SK-N-DZ (cell line): ENCODE measurements at regions not wholly inside any gene's neighbourhood (a gene's known extent, or its start where the extent isn't known, plus 50 kb on each side); places are given as distances from the start of the nearest gene placed in this dataset.

Experiments used
- DNase-seq: peaks from one replicate; pipeline ENCODE4 v3.0.0-alpha.2; 2015; ENCODE audit warnings: low spot score
- small RNA-seq, 2 experiments: library from RNA; depleted of rRNA; stranded (forward); fragments of <200 nt; gene quantifications; one replicate each; pipeline ENCODE3, GENCODE V24; 2014

DNA sequence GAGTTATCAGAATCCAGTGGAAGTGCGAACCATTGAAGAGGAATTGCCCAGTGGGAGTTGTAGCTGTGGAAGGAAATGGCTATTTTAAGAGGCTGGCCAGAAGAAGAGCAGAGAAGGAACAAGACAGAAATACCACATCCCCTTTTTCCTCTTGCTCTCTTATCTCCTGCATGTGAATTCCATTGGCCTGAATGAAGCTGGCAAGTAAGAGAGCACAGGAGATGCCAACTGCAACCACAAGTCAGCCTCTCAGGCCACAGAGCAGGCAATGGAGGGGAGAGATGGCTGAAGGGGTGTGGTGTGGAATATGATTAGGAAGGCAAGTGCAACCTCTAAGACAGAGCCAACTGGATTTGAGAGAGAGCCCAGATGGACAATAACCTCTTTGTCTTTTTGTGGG, 362.7 kb upstream of the IMPG1 start:
- no peak for DNase-seq

- DNase-seq: no peak
These were observed 350.2 kb upstream of the IMPG1 start for GRCh38 chr6:76422511-76423213.

DNA sequence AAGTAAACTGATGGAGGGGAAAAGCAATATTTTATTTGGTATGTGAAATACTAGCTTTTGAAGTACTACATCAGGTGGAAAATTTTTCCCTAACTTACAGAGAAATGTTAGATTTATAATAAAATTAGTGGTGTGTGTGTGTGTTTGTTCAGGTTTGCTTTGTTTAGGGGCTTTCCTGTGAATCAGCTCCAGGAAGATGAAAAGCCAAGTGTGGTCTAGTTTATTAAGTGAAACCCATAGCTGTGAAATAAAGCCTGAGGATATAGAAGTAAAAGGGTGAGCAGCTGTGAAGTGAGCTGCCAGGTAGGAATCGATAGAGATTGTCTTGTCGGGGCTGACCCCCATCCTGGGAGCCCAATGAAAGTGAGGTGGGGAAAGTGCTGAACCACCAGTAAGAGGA, 347.6 kb upstream of the IMPG1 start:
- DNase-seq: no peak

DNA sequence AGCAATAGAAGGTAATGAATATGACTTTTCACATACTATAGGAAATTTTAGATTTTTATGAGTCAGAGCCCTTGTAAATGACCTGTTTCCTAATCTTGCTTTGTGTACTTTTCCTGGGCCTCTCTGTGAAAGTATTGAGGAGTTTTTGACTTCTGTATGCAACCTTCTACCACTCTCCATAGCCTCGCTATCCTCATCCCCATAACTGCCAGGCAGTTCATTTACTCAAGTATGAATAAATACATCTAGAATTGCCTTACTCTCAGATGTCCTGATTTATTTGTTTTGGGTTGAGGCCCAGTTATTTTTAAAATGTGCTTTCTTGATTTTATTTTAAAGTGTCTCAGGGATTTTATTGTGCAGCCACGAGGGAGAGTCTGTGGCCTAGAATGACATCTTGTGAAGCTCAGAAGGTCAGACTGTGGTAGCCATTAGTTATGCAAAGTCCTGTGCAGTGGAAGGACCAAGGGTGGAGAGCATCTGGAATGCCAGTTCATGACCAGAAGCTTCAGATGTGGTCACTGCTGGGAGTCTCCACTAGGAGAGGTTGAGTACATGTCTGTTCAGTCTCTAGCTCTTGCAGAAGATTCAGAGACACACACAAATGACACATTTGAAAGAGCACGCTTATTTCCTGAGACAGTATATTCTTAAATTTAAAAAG, 346.2 kb upstream of the IMPG1 start:
- DNase-seq: no peak

DNA sequence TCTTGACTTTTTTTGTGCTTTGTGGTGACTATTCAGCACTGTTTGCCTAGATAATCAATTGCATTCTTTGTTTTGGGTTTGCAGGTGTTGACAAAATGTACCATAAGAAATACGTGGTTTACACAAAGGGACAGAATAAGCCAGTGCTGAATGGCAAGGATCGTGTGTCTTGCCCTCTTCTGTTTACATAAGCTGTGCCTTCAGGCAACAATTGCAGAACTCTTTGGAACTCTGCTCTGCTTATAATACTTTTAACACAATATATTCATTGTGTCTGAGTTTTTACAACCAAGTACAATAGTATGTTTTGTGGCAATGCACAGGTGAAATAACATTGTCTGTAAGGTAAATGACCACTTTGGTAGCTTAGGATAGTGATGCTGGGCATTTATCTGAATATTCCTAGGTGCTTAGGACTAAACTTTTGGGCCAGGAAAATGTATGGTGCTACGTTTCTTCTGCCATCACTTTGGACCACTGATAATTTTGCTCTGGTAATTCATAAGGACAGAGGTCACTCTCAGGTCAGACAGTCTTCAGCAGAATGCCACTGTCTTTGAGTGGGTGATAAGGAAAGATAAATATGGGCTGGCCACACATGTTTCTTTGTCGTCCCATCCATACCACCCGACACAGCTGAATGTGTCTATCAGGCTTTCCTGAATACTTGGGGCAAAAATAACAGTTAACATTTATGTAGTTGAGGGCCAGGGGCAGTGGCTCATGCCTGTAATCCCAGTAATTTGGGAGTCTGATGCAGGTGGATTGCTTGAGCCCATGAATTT, 344.6 kb upstream of the IMPG1 start:
- no peak for DNase-seq

- no peak for DNase-seq
These were observed 330.6 kb upstream of the IMPG1 start for GRCh38 chr6:76403064-76403463.

DNA sequence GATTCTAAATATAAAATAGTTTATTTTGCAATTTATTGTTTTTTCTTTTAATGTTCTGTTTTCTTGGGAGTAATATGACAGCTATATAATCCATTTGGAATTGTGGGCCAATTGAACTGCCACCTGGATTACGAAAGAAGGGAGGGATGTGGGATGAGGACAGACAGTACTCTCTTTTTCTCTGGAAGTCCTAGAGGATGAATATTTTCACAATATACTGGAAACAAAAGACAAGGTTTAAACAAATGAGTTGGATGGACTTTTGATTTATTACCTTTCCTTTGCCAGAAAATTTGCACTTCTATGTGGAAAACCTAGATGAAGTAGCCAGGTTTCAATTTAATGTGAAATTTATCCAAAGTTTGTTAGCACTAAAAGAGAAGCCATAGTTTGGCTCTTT, 325.5 kb upstream of the IMPG1 start:
- DNase-seq: no peak

GRCh38 chr6:76382201-76382600, 309.7 kb upstream of the IMPG1 start:
- DNase-seq: no peak

DNA sequence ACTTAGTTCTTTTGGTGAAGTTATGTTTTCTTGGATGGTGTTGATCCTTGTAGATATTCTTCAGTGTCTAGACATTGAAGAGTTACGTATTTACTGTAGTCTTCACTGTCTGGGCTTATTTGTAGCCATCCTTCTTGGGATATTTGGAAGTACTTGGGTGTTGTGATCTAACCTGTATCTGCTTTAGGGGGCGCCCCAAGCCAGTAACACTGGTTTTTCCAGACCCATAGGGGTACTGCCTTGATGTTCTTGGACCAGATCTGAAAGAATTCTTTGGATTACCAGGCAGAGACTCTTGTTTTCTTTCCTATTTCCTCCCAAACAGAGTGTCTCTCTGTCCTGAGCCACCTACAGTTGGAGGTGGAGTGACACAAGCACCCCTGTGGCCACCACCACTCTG, 309.1 kb upstream of the IMPG1 start:
- no peak for DNase-seq

- no peak for DNase-seq
These were observed 278.8 kb upstream of the IMPG1 start for GRCh38 chr6:76351275-76351674.

DNA sequence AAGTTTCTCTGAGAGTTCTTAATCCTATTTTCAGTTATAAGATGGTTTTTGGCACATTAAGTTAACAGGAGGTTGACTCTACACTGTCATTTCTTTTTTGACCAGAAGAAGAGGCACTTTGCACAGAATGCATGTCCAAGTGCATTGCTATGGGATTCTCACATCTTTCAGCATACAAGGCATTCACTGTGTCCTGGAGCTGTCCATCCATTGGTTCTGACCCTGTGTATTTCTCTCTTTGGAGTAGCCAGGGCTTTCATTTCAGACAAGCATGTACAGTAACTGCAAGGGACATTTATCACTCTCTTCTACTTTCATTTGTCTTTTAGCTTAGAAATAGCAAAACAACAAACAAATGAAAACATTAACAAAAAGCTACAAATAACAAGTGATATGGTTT, 275.1 kb upstream of the IMPG1 start:
- no peak for DNase-seq

DNA sequence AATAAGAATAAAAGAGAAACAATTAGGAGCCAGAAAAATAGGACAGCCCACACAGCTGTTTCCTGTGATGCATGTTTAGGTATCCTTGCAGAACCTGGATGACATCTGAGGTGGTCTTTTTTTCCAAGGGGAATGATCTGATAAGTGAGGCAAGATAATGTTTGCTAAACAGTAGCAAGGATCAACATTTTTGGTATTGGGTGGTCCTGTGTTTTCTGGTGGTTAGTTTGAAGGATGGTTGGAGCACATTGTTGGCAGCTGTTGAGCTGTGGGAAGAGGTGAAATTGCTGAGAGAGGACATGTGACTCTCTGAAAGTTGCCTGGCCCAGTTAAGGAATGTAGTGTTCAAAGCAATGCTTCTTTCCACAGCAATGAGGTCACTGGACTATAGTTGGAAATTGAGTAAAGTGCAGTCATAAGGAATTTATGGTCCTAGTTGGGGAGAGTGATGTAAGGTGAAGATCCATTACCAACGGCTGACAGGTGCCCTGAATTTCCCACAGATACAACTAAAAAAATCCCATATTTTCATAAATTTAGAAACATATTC, 270.2 kb upstream of the IMPG1 start:
- DNase-seq: no peak

- no peak for DNase-seq
These were observed 257.6 kb upstream of the IMPG1 start for GRCh38 chr6:76330031-76330430.

- no peak for DNase-seq
These were observed 254.4 kb upstream of the IMPG1 start for GRCh38 chr6:76326871-76327270.

Small RNA genes in the stretch of these regions (small RNA-seq; reads per million reads assigned to genes)
- gene AL365222.1 (0 reads per million in 2 experiments), gene RNU6-261P (0 to 0.04 reads per million in 2 experiments), gene RNU6-84P (0 reads per million in 2 experiments)
